OCI-LY1 (cell line): ENCODE measurements at regions not wholly inside any gene's neighbourhood (a gene's known extent, or its start where the extent isn't known, plus 50 kb on each side); places are given as distances from the start of the nearest gene placed in this dataset.

Experiments used
- CTCF ChIP-seq: fragments of 200-600 bp; sonication (generic), shearing (Covaris generic); IDR thresholded peaks from 2 replicates; pipeline ENCODE4 v1.5.1; 2017; ENCODE audit warnings: mild to moderate bottlenecking, antibody characterized with exemption, low read length, moderate library complexity, mixed read lengths
- EZH2 ChIP-seq: fragments of 200-600 bp; sonication (generic), shearing (Covaris generic); IDR thresholded peaks from 2 replicates; pipeline ENCODE4 v1.8.0; 2017; ENCODE audit warnings: borderline replicate concordance, mixed run types, mild to moderate bottlenecking, antibody characterized with exemption, low read length, moderate library complexity, mixed read lengths

- TF ChIP-seq CTCF = no peak
- no peak for TF ChIP-seq EZH2
These were observed 154.5 kb upstream of the KLF14 start for GRCh38 chr7:130888468-130888867.
